ENCODE measurements at regions not wholly inside any gene's neighbourhood (a gene's known extent, or its start where the extent isn't known, plus 50 kb on each side); places are given as distances from the start of the nearest gene placed in this dataset.
A peak's percentile ranks its signal among the peaks of the same experiment; 100 is the strongest.

- DNase-seq = no peak
Observed at GRCh38 chr5:132130918-132131715, 57.5 kb downstream of the CSF2 start.

GRCh38 chr5:132132138-132132537, 58.5 kb downstream of the CSF2 start:
- peak in 1 of 2 donors; percentile 11 for DNase-seq

- DNase-seq = no peak
Observed at GRCh38 chr5:132134384-132134783, 60.8 kb downstream of the CSF2 start.

- no peak for DNase-seq
Observed at GRCh38 chr5:132136906-132137305, 63.3 kb downstream of the CSF2 start.

GRCh38 chr5:132138260-132138659, 64.7 kb downstream of the CSF2 start:
- no peak for DNase-seq
